CD4-positive, alpha-beta T cell (primary cell): ENCODE measurements at regions not wholly inside any gene's neighbourhood (a gene's known extent, or its start where the extent isn't known, plus 50 kb on each side); places are given as distances from the start of the nearest gene placed in this dataset.

Source experiments
- ATAC-seq: fragments of 200-7000 bp; cut with Tn5 transposase; one replicate; pipeline ENCODE4 v1.10.0; 2022; ENCODE audit warnings: mild to moderate bottlenecking; ENCODE audit not compliant: poor library complexity
- CTCF ChIA-PET: fragments of 350-600 bp; sonication (Branson Sonifier 250); formaldehyde crosslinking; loops from one replicate; lab custom pipeline; 2021; ENCODE audit warnings: antibody characterized with exemption, inconsistent platforms; lab: Charles Lee
- POLR2A ChIA-PET: fragments of 350-600 bp; sonication (Branson Sonifier 250); formaldehyde crosslinking; loops from one replicate; lab custom pipeline; 2021; ENCODE audit warnings: antibody characterized with exemption, inconsistent platforms; lab: Charles Lee
- DNase-seq, 14 experiments: peaks; one replicate each; pipeline ENCODE4 v3.0.0-alpha.2; 2013 to 2020; ENCODE audit warnings: mixed read lengths in 2 of 14
- H3K27ac ChIP-seq, 2 donors: one replicate each; pipeline versions ENCODE4 v1.5.1 to v1.7.0; 2013; ENCODE audit warnings: low read length in 2 of 2, low read depth in 1 of 2, mild to moderate bottlenecking in 1 of 2
- H3K27me3 ChIP-seq, 2 experiments: 1 replicate in 1 of 2; 2 replicates in 1 of 2; pipeline versions ENCODE4 v1.6.1 to v1.7.0; 2013; ENCODE audit warnings: low read length in 2 of 2, control low read depth in 1 of 2, mild to moderate bottlenecking in 1 of 2, moderate library complexity in 1 of 2; ENCODE audit not compliant: insufficient read depth in 2 of 2, control insufficient read depth in 1 of 2
- H3K36me3 ChIP-seq: one replicate; pipeline ENCODE4 v1.6.1; 2013; ENCODE audit warnings: low read length, control low read depth; ENCODE audit not compliant: insufficient read depth
- H3K4me1 ChIP-seq: one replicate; pipeline ENCODE4 v1.6.1; 2013; ENCODE audit warnings: low read length, control low read depth; ENCODE audit not compliant: insufficient read depth
- H3K4me3 ChIP-seq: one replicate; pipeline ENCODE4 v1.5.1; 2013; ENCODE audit warnings: mild to moderate bottlenecking, low read length, moderate library complexity
- H3K9me3 ChIP-seq, 2 experiments: 1 replicate in 1 of 2; 2 replicates in 1 of 2; pipeline versions ENCODE4 v1.6.1 to v1.7.0; 2013; ENCODE audit warnings: low read length in 2 of 2, mild to moderate bottlenecking in 2 of 2, control low read depth in 1 of 2, moderate library complexity in 1 of 2; ENCODE audit not compliant: control insufficient read depth in 1 of 2, insufficient read depth in 1 of 2
- H3K27ac Mint-ChIP-seq: one replicate; pipeline ENCODE4 v1.8.0; 2020; ENCODE audit warnings: mixed read lengths
- H3K27me3 Mint-ChIP-seq: one replicate; pipeline ENCODE4 v1.8.0; 2021; ENCODE audit warnings: mixed read lengths
- H3K36me3 Mint-ChIP-seq: one replicate; pipeline ENCODE4 v1.8.0; 2021; ENCODE audit warnings: low read depth, mixed read lengths
- H3K4me1 Mint-ChIP-seq: one replicate; pipeline ENCODE4 v1.8.0; 2021; ENCODE audit warnings: low read depth, mixed read lengths
- H3K4me3 Mint-ChIP-seq: one replicate; pipeline ENCODE4 v1.8.0; 2020; ENCODE audit warnings: mild to moderate bottlenecking, mixed read lengths
- H3K9me3 Mint-ChIP-seq: one replicate; pipeline ENCODE4 v1.8.0; 2020; ENCODE audit warnings: mixed read lengths
- CTCF ChIP-seq: fragments of 200-600 bp; IDR thresholded peaks from one replicate; pipeline ENCODE4 v1.8.0; 2022; ENCODE audit warnings: antibody characterized with exemption, mild to moderate bottlenecking
- intact Hi-C, 2 experiments: fragments of 100-400 bp; cut with DNase I in 1 of 2; cut with micrococcal nuclease in 1 of 2; formaldehyde crosslinking; loops; one replicate each; pipeline versions ENCODE4 v1.15.1 to v1.9.0; 2023 to 2025; cut with DNase I, micrococcal nuclease

- peaks cover 4 to 10% of the 10 kb centered on the region in 2 experiments for H3K27me3 ChIP-seq
- no peaks in the 10 kb centered on the region for H3K4me1 ChIP-seq
- H3K27ac Mint-ChIP-seq, result no peak overlapping the region
- H3K27ac ChIP-seq, result no peak overlapping the region
- H3K4me1 Mint-ChIP-seq, result no peaks in the 10 kb centered on the region
- H3K9me3 ChIP-seq, result no peaks in the 10 kb centered on the region
- CTCF ChIA-PET, result no interaction called here
- no peak for DNase-seq
- H3K36me3 ChIP-seq, result no peaks in the 10 kb centered on the region
- intact Hi-C loops, result no loop called here
- POLR2A ChIA-PET, result no interaction called here
- no peak overlapping the region for H3K4me3 ChIP-seq
- no peak for ATAC-seq
- H3K27me3 Mint-ChIP-seq, result peaks cover 18% of the 10 kb centered on the region
- peaks cover 8% of the 10 kb centered on the region for H3K9me3 Mint-ChIP-seq
- no peak for TF ChIP-seq CTCF
- H3K36me3 Mint-ChIP-seq, result no peaks in the 10 kb centered on the region
- H3K4me3 Mint-ChIP-seq, result no peak overlapping the region
Measured at GRCh38 chr10:129191797-129192196, 275.2 kb upstream of the MGMT start.

- ATAC-seq, result no peak
- no peak for TF ChIP-seq CTCF
- ChIA-PET CTCF (no interaction called here), POLR2A (no interaction called here)
- Mint-ChIP-seq H3K4me1 (no peaks in the 10 kb centered on the region), H3K4me3 (no peak overlapping the region), H3K27me3 (peaks cover 18% of the 10 kb centered on the region), H3K27ac (no peak overlapping the region), H3K36me3 (no peaks in the 10 kb centered on the region), H3K9me3 (peaks cover 4% of the 10 kb centered on the region)
- Histone ChIP-seq H3K36me3 (no peaks in the 10 kb centered on the region), H3K4me3 (no peak overlapping the region), H3K9me3 (no peaks in the 10 kb centered on the region), H3K27ac (no peak overlapping the region), H3K27me3 (peaks cover 4 to 10% of the 10 kb centered on the region in 2 experiments), H3K4me1 (no peaks in the 10 kb centered on the region)
- no peak for DNase-seq
- intact Hi-C loops, result no loop called here
Measured at GRCh38 chr10:129192344-129193128, 274.5 kb upstream of the MGMT start.

GRCh38 chr10:129193148-129193547 lies 273.9 kb upstream of the MGMT start:
- H3K36me3 ChIP-seq, result no peaks in the 10 kb centered on the region
- Mint-ChIP-seq H3K9me3 (peaks cover under 1% of the 10 kb centered on the region), H3K27me3 (peaks cover 18% of the 10 kb centered on the region), H3K4me3 (no peak overlapping the region), H3K4me1 (no peaks in the 10 kb centered on the region), H3K27ac (no peak overlapping the region), H3K36me3 (no peaks in the 10 kb centered on the region)
- H3K9me3 ChIP-seq, result no peaks in the 10 kb centered on the region
- CTCF ChIA-PET, result no interaction called here
- no peak for ATAC-seq
- DNase-seq, result no peak
- no peak overlapping the region for H3K27ac ChIP-seq
- POLR2A ChIA-PET, result no interaction called here
- peaks cover 4 to 10% of the 10 kb centered on the region in 2 experiments for H3K27me3 ChIP-seq
- intact Hi-C loops, result no loop called here
- no peaks in the 10 kb centered on the region for H3K4me1 ChIP-seq
- no peak overlapping the region for H3K4me3 ChIP-seq
- no peak for TF ChIP-seq CTCF
